HTR-8/SVneo (cell line): ENCODE measurements at regions not wholly inside any gene's neighbourhood (a gene's known extent, or its start where the extent isn't known, plus 50 kb on each side); places are given as distances from the start of the nearest gene placed in this dataset.
"Not testable (repeated sequence)": the region's sequence is repeated elsewhere in the genome, so short reads cannot be mapped to it uniquely, and the experiment has no call there.

Source experiments
- DNase-seq: peaks from one replicate; pipeline ENCODE4 v3.0.0; 2011; ENCODE audit warnings: low spot score, mixed read lengths; ENCODE audit not compliant: insufficient read length
- FAIRE-seq: peaks from 2 replicates; lab custom pipeline; 2011; peaks lifted over from hg19 to GRCh38; lab: Jason Lieb, UNC

DNA sequence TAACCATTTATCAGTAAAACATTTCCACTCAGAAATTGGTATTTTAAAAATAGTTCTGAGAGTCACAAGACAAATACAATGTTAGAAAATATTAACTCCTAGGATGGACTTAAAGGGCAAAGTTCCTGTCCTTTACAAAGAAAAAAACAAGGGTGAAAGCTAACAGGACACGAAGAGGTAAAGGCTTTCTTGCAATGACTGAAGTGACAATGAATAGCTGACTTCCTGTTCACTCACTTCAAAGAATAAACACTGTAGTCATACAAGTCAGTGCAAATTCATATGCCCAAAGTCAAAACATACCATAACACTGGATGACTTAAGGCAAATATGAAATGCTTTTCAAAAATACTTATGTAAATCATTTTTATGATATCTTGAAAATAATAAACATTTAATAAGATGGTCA is 1389.8 kb upstream of the ALCAM start:
- no peak for DNase-seq
- no peak for FAIRE-seq

DNA sequence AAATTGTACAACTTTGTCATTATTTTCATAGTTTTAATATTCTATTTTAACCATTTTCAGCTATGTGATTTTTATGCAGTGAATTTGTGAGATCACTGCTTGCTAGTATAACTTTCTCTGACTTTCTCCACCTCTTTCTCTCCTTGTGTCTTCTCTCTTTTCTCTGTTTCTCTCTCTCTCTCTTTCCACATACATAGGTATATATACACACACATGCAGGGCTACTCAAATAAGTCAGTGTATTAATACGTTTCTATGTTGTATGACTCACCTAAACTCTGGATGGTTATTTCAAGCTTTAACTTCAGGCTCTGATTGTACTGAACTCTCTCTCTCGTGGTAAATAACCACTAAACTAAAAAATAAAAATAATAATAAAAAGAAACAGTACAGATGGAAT is 1389.3 kb upstream of the ALCAM start:
- no peak for FAIRE-seq

GRCh38 chr3:103991461-103992115 is 1375.1 kb upstream of the ALCAM start:
- DNase-seq: peak; percentile 3

More for the DNA sequence above, 1389.3 kb upstream of the ALCAM start:
- DNase-seq: no peak

GRCh38 chr3:103992469-103992868 is 1374.2 kb upstream of the ALCAM start:
- DNase-seq: no peak

More at GRCh38 chr3:103991461-103992115, 1375.1 kb upstream of the ALCAM start:
- FAIRE-seq: no peak

DNA sequence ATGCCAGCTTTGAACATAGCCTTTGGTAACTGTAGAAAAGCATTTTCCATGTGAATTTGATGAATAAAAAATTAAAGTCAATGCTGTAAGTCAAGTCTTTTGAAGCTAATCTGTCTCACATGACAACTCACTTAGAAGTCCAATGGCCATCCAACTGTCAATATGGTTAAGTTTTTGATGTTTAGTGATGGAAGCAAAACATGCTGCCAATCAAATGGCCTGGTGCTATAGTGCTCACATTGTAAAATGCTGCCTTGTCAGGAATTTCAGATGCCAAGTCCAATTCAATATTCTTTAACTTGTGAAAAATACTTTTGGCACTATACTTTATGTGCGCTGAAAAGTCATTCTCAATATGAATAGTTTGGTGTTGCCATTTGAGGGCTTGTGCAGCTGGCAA is 1361.8 kb upstream of the ALCAM start:
- no peak for FAIRE-seq
- no peak for DNase-seq

More at GRCh38 chr3:103992469-103992868, 1374.2 kb upstream of the ALCAM start:
- no peak for FAIRE-seq

DNA sequence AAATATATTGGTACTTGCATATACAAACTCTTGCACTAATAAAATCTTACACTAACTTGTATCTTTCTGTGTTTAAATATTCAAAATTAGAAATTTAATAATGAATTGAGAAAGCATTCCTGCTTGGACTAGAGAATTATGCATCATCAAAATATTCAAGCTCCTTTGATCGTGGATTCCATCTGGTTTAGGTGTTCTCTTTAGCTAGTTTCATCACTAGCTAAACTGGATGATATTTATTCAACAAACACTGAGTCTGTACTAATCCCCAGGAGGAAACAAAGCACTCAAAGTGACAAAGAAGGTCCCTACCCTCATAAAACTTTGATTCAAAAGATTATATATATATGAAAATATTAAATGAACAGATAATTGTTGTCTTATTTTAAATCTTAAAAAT is 1360.9 kb upstream of the ALCAM start:
- FAIRE-seq (no peak), DNase-seq (no peak)

GRCh38 chr3:104018541-104018940 is 1348.2 kb upstream of the ALCAM start:
- DNase-seq (no peak), FAIRE-seq (no peak)

DNA sequence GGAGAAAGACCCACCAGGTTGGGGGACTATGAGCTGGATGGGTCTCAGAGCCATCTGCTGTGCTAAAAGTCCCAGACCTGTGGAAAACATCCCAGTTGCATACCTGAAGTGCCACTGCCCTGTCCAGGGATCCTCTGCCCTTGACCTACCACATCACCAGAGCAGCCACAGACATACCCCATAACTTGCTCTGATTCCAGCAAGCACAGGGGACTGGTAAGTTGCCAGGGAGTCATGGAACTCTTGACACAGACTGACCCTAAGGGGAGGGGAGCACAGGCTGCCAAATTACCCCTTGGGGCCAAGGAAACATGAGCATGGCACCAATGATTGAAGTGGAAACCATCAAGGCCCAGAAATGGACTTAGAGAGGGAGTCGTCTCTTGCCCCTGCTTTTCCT is 1335.1 kb upstream of the ALCAM start:
- DNase-seq: no peak
- no peak for FAIRE-seq

- FAIRE-seq (no peak), DNase-seq (peak; percentile 11)
Observed at GRCh38 chr3:104032283-104032682, 1334.4 kb upstream of the ALCAM start.

- FAIRE-seq (no peak), DNase-seq (no peak)
Observed at GRCh38 chr3:104040896-104041295, 1325.8 kb upstream of the ALCAM start.

DNA sequence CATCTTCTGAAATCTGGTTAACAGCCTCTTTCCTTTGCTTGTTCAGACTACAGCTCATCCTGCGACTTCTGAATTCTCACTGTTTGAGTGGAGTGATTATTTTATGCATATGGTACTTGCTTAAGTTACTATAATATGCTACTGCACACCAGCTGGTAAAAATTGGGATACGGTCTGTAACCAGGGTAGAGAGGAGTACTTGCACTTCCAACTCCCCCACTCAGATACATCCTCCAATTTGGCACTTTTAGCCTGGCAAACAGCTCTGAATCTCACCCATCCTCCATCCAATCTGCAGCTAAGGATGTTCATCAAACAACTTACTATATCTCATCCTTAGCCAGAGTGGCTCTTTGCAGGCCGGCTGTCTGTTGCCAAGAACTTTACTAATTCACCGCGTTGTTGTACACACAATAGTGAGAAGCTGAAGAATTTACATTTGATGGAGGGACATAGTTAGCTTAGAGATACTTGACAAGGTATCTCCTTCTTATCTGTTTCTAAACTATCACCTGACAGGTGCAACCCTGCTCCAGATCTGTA is 1323.6 kb upstream of the ALCAM start:
- FAIRE-seq, DNase-seq: not testable (repeated sequence)

- DNase-seq: no peak
- FAIRE-seq: no peak
Observed at GRCh38 chr3:104044002-104044401, 1322.7 kb upstream of the ALCAM start.

DNA sequence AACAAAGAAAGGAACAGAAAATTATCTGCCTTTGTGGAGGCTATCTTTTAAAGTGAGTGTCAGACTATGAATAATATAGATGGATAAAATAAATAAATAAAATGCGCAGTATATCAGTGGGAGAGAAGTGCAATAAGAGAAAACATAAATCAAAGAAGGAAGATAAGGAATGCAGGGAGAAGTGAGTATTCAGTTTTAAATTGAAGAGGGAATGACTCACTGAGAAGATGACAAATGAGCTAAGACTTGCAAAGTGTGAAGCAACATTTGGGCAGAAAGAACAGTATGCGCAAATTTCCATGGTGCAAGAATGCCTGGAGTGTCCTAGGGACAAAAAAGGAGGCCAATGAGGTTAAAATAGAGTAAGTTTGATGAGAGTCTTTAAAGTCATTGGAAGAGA is 1300.1 kb upstream of the ALCAM start:
- FAIRE-seq (no peak), DNase-seq (peak; percentile 6)

DNA sequence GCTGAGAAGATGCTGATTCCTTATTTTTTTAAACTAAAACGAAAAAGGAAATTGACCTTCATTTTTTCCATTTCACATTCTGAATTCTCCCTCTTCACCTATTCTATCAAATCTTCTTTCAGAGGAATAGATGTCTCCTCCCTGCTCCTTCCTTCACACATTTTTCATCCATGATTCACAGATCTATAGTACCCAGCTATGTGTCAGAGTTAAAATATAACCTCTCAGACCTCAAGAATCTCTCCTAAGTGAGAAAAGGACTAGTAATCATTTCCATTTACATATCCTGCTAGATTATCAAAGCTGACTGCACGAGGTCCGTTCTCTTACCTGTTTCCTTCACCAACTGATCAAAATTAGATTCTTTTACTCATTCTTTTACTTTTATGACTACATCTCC is 1297.6 kb upstream of the ALCAM start:
- no peak for FAIRE-seq
- peak; percentile 9 for DNase-seq

GRCh38 chr3:104070906-104071305 is 1295.8 kb upstream of the ALCAM start:
- DNase-seq: no peak
- FAIRE-seq: no peak

DNA sequence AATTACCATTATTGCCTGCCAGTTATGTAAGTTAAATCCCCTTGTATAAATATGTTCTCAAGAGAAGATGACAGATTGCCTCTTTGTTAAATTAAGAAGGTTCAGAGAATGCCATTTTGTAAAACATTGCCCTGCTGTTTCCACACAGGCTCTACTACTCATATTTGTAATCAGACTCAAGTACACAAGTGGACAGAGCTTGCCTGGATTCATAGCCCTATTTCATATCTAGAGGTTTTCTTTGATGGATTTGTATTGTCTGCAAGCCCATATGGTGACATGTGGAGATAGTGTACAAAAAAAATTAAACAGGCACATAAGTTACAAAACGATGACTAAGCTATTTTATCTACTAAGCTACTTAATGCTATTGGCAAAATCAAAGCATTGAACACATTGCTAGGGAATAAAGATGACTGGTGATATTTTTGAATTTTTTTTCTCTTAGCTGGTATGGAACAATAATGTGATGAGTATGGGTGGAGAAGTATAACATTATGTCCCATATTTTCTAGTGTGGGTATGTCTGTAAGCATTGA is 1286.6 kb upstream of the ALCAM start:
- FAIRE-seq (no peak), DNase-seq (no peak)

DNA sequence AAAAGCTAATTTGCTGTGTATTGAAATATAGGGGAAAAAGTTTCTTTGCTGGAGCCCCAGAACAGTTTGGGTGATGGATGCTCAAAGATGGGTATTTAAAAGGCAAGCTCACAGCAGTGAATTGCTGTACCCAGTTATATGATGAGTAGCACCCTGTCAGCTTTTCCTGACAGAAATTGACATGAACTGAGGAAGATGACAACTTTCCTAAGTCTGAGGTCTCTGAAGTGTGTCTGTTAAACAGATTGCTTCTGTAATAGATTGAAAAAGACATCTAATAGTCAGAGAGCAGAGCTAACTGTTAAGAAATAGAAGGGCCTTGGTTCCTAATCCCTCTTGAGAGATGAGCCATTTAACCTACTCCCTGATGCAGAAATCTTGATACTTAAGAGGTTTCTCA is 1278.0 kb upstream of the ALCAM start:
- no peak for FAIRE-seq
- DNase-seq: no peak

DNA sequence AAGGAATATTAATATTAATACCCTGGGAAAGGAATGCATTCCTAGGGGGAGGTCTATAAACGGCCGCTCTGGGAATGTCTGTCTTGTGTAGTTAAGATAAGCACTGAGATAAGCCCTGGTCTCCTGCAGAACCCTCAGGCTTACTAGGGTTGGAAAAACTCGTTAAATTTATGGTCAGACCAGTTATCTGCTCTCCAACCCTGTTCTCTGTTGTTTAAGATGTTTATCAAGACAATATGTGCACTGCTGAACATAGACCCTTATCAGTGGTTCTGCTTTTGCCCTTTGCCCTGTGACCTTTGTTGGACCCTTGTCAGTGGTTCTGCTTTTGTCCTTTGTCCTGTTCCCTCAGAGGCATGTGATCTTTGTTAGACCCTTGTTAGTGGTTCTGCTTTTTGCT is 1276.7 kb upstream of the ALCAM start:
- not testable (repeated sequence) for FAIRE-seq, DNase-seq

DNA sequence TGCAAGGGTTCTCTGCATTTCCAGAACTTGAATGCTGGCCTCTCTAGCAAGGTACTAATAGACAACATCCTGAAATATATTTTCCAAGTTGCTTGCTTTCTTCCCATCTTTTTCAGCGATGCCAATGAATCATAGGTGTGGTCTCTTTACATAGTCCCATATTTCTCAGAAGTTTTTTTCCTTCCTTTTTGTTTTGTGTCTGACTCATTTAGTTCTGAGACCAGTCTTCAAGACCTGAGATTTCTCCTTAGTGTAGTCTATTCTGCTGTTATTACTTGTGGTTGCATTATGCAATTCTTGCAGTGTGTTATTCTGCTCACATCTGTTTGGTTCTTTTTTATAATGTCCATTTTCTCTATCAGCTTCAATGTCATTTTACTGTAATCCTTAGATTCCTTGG is 1265.0 kb upstream of the ALCAM start:
- DNase-seq (no peak), FAIRE-seq (no peak)

DNA sequence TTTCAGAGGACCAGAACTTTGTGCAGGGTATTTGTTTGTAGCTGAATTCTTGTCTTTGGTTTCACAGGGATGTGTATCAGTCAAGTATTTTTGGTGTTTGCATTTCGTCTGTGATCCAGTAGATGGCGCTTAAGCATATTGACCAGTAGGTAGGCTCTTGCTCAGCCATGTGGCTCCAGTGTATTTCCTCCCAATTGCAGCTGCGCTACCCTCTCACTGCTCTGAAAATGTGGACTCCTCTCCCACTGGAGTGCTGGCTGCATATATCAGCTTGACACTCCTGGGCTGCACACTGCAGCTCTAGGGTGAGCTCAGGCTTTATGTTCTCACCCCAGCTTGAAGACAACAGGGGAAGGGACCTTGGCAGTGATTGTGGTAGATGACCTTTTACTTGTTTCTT is 1264.3 kb upstream of the ALCAM start:
- peak; percentile 27 for DNase-seq
- no peak for FAIRE-seq

GRCh38 chr3:104106276-104106675 is 1260.4 kb upstream of the ALCAM start:
- DNase-seq (no peak), FAIRE-seq (no peak)

DNA sequence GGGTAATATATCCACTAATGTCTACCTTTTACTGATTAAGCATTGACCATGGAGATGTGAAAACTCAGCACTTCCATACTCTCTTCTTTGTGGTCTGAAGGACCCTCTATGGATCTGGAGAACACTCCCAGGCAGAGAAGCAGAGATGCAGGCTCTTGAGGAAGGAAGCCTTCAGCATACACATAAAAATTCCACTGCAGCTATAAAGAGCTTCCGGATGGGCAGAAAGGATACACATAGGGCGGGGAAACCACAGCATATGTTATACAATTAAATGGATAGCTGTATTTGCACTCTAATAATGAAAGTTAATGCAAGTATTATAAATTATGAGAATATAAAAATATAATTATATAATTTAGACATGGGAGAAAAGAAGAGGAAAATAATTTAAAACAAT is 1258.2 kb upstream of the ALCAM start:
- FAIRE-seq (no peak), DNase-seq (no peak)
